ENCODE measurements at regions not wholly inside any gene's neighbourhood (a gene's known extent, or its start where the extent isn't known, plus 50 kb on each side); places are given as distances from the start of the nearest gene placed in this dataset.

GRCh38 chr17:71052971-71053370 lies 883.6 kb downstream of the KCNJ2 start:
- no peak for TF ChIP-seq CTCF (IDR thresholded peaks at IDR 0.05; ENCODE audit: low read length)
- TF ChIP-seq EZH2 (IDR thresholded peaks at IDR 0.05; ENCODE audit: borderline replicate concordance, low read length) = no peak

Measured in OCI-LY1 (cell line).